Right lobe of liver (tissue), 6 donors: ENCODE measurements at regions not wholly inside any gene's neighbourhood (a gene's known extent, or its start where the extent isn't known, plus 50 kb on each side); places are given as distances from the start of the nearest gene placed in this dataset.
A peak's percentile ranks its signal among the peaks of the same experiment; 100 is the strongest.

Source experiments
- ATAC-seq, 4 donors: fragments of 200-7000 bp; cut with Tn5 transposase; one replicate each; pipeline ENCODE4 v1.9.1; 2020; ENCODE audit warnings: mild to moderate bottlenecking in 4 of 4, moderate library complexity in 4 of 4
- DNase-seq, 3 donors: peaks; one replicate each; pipeline ENCODE4 v3.0.0-alpha.2; 2020
- H3K27ac ChIP-seq, 3 donors: fragments of 200-600 bp; one replicate each; pipeline ENCODE4 v1.8.0; 2022
- H3K27me3 ChIP-seq, 2 donors: fragments of 200-600 bp; one replicate each; pipeline ENCODE4 v1.8.0; 2022
- H3K36me3 ChIP-seq, 4 donors: fragments of 200-600 bp; sonication (generic) in 1 of 4; one replicate each; pipeline versions ENCODE4 v1.5.1 to v1.8.0; 2017 to 2022; ENCODE audit warnings: control low read depth in 1 of 4
- H3K4me1 ChIP-seq, 4 donors: fragments of 200-600 bp; sonication (generic) in 1 of 4; one replicate each; pipeline versions ENCODE4 v1.5.1 to v1.8.0; 2017 to 2022; ENCODE audit warnings: control low read depth in 1 of 4
- H3K4me3 ChIP-seq, 3 donors: fragments of 200-600 bp; one replicate each; pipeline ENCODE4 v1.8.0; 2022
- H3K9me3 ChIP-seq, 4 donors: fragments of 200-600 bp; sonication (generic) in 1 of 4; one replicate each; pipeline versions ENCODE4 v1.5.1 to v1.8.0; 2017 to 2022; ENCODE audit warnings: control low read depth in 1 of 4
- POLR2A ChIP-seq: fragments of 450-650 bp; IDR thresholded peaks from one replicate; pipeline ENCODE4 v1.6.1; 2017; ENCODE audit warnings: antibody characterized with exemption, mild to moderate bottlenecking
- WGBS: methylation state at CpG from one replicate; pipeline ENCODE4 v1.1.6; 2018; ENCODE audit warnings: low coverage, low lambda C conversion rate; ENCODE audit not compliant: insufficient coverage; ENCODE audit errors: missing lambda C conversion rate; 5-methylcytosine and 5-hydroxymethylcytosine counted together
- intact Hi-C, 2 donors: fragments of 100-400 bp; cut with DNase I; formaldehyde crosslinking; loops; one replicate each; pipeline versions ENCODE4 v1.11.2 to v1.14.1; 2022
- TF ChIP-seq, protein P1 (sequence below), 4 donors: fragments of 200-600 bp in 3 of 4; fragments of 450-650 bp in 1 of 4; IDR thresholded peaks; one replicate each; pipeline versions ENCODE4 v1.5.1 to v1.8.0; 2016 to 2022; ENCODE audit warnings: antibody characterized with exemption in 4 of 4, mild to moderate bottlenecking in 2 of 4
- donor health status: DM: no; HTN: yes; CAD: no.
- donor health status: DM: no; HTN: no; CAD: no.
- donor health status: DM: no; HTN: no; CAD: no.
- donor health status: DM: no; HTN: yes; CAD: no.
- donor health status: DM: no; HTN: yes; CAD: no.

DNA sequence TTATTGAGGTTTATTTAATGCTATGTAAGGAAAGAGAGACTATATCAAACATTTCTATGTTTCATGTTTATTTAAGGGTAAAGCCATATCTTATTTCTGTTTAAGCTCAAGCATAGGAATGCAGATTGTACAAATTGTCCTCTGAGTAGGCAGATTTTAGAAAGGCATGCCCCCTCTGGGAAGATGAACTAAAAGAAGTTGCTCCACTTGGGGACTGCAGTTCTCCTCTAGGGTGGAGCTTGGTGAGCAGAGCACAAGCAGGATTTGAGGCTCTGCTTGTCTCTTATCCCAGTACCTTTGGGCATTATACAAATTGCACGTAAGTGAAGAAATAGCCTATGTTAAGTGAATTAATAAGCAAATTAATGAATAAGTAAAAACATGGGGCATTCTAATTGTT lies 96.2 kb upstream of the PDE3A start:
- DNase-seq, result no peak
- 80% methylated on average over 1 of the region's 1 CpG for WGBS
- no peak overlapping the region for H3K4me3 ChIP-seq
- no peak for ATAC-seq
- no peaks in the 10 kb centered on the region for H3K36me3 ChIP-seq
- TF ChIP-seq, protein P1, sequence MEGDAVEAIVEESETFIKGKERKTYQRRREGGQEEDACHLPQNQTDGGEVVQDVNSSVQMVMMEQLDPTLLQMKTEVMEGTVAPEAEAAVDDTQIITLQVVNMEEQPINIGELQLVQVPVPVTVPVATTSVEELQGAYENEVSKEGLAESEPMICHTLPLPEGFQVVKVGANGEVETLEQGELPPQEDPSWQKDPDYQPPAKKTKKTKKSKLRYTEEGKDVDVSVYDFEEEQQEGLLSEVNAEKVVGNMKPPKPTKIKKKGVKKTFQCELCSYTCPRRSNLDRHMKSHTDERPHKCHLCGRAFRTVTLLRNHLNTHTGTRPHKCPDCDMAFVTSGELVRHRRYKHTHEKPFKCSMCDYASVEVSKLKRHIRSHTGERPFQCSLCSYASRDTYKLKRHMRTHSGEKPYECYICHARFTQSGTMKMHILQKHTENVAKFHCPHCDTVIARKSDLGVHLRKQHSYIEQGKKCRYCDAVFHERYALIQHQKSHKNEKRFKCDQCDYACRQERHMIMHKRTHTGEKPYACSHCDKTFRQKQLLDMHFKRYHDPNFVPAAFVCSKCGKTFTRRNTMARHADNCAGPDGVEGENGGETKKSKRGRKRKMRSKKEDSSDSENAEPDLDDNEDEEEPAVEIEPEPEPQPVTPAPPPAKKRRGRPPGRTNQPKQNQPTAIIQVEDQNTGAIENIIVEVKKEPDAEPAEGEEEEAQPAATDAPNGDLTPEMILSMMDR (IDR thresholded peaks at IDR 0.05), result no peak
- TF ChIP-seq POLR2A, result no peak
- H3K9me3 ChIP-seq, result no peaks in the 10 kb centered on the region
- peaks cover 0 to 4% (median 0%) of the 10 kb centered on the region in 4 donors for H3K4me1 ChIP-seq
- intact Hi-C loops, result no loop called here
- H3K27me3 ChIP-seq, result no peaks in the 10 kb centered on the region
- no peak overlapping the region for H3K27ac ChIP-seq

DNA sequence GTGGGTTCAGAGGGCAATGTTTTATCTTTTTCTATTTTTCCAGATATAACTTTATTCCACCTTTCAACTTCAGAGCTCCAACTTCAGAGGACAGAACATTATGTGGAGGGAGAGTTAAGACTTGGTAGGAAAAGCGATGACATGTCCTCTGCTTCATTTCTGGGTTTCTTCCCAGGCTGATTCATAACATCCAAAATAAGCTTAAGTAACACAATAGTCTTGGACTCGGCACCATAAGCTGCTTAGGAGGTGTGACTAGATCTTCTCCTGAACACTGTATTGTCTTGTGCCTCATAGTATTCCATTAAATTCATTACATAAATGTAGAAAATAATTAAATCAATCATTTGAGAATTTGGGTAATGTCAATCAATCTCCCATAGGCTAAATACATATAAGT lies 95.5 kb upstream of the PDE3A start:
- ATAC-seq (no peak), DNase-seq (no peak)
- Histone ChIP-seq H3K9me3 (no peaks in the 10 kb centered on the region), H3K27ac (no peak overlapping the region), H3K4me1 (peaks cover 0 to 4% (median 0%) of the 10 kb centered on the region in 4 donors), H3K27me3 (no peaks in the 10 kb centered on the region), H3K36me3 (no peaks in the 10 kb centered on the region), H3K4me3 (no peak overlapping the region)
- 76% methylated on average over 2 of the region's 2 CpGs for WGBS
- intact Hi-C loops, result no loop called here
- TF ChIP-seq, protein P1 (IDR thresholded peaks at IDR 0.05), result no peak
- TF ChIP-seq POLR2A, result no peak

DNA sequence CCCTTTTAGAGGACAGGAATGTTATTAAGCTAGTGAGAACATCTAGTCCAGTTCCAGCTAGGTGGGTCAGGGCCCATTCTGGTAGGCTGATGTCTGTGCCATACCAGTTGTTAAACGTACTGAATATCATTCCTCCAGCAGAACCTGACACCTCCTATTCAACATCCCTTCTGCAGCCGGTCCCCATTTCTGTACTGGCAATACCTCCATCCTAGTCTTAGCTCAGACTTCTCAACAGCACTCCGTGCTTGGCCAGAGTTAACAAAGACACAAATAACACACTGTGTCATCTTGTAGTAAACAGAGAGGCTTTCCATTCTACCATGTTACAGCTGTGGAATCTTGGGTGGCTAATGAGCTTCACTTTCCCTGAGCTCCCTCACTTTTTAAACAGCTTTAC lies 94.3 kb upstream of the PDE3A start:
- Histone ChIP-seq H3K4me3 (no peak overlapping the region), H3K9me3 (no peaks in the 10 kb centered on the region), H3K27me3 (no peaks in the 10 kb centered on the region), H3K27ac (no peak overlapping the region), H3K4me1 (peaks cover 0 to 4% (median 0%) of the 10 kb centered on the region in 4 donors), H3K36me3 (no peaks in the 10 kb centered on the region)
- DNase-seq (no peak), ATAC-seq (no peak)
- intact Hi-C loops, result no loop called here
- 71% methylated on average over 2 of the region's 3 CpGs for whole genome bisulfite sequencing
- TF ChIP-seq POLR2A, result no peak
- TF ChIP-seq, protein P1 (IDR thresholded peaks at IDR 0.05), result no peak

DNA sequence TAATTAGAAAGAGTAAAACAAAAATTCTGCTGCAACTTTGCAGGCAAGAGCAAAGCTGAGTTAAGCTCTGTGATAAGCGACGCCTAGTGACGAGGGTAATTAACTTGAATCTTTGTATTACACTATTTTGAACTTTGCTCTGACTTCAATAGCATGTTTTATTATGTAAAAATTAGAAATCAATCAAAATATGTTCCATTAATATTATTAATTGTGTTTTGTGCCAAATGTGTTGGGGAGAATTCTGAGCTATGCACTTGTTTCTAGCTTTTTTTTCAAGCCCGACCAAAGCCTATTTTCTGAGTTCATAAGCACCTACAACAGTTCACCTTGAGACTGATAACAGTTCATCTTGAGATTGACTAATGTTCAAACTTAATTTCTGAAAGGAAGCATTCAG lies 90.1 kb upstream of the PDE3A start:
- H3K27me3 ChIP-seq, result no peaks in the 10 kb centered on the region
- H3K4me3 ChIP-seq, result no peak overlapping the region
- WGBS, result 73% methylated on average over 4 of the region's 4 CpGs
- TF ChIP-seq, protein P1 (IDR thresholded peaks at IDR 0.05), result no peak
- no peak overlapping the region for H3K27ac ChIP-seq
- ATAC-seq, result no peak
- intact Hi-C loops, result no loop called here
- H3K36me3 ChIP-seq, result no peaks in the 10 kb centered on the region
- no peaks in the 10 kb centered on the region for H3K9me3 ChIP-seq
- DNase-seq, result no peak
- H3K4me1 ChIP-seq, result peaks cover 0 to 4% (median 0%) of the 10 kb centered on the region in 4 donors

DNA sequence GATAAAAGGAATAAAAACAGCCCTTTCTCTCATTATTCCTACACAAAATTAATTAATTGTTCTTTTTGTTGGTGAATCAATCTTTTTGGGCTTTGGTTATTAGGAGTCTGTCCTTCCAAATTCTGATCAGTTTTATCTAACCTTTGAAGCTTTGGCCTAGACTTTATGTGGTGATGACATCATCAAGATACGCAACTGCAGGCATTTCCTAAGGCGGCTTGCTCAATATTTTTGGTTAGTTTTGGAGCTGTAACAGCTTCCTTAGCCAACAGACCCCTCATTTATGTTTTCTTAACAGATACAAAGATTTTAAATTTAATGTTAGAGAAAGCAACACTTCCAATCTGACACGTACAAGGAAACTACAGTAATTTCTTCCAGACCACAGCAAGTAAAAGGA lies 87.8 kb upstream of the PDE3A start:
- intact Hi-C loops, result no loop called here
- no peak for TF ChIP-seq POLR2A
- TF ChIP-seq, protein P1 (IDR thresholded peaks at IDR 0.05), result no peak
- H3K36me3 ChIP-seq, result no peaks in the 10 kb centered on the region
- H3K27me3 ChIP-seq, result no peaks in the 10 kb centered on the region
- peaks cover 0 to 2% (median 0%) of the 10 kb centered on the region in 4 donors for H3K4me1 ChIP-seq
- no peaks in the 10 kb centered on the region for H3K9me3 ChIP-seq
- DNase-seq, result no peak
- WGBS, result 42% methylated on average over 3 of the region's 3 CpGs
- H3K4me3 ChIP-seq, result no peak overlapping the region
- H3K27ac ChIP-seq, result no peak overlapping the region
- peak in 2 of 4 donors; percentile 44 to 71 for ATAC-seq
